ENCODE measurements at regions not wholly inside any gene's neighbourhood (a gene's known extent, or its start where the extent isn't known, plus 50 kb on each side); places are given as distances from the start of the nearest gene placed in this dataset.
"Not testable (repeated sequence)": the region's sequence is repeated elsewhere in the genome, so short reads cannot be mapped to it uniquely, and the experiment has no call there.

DNA sequence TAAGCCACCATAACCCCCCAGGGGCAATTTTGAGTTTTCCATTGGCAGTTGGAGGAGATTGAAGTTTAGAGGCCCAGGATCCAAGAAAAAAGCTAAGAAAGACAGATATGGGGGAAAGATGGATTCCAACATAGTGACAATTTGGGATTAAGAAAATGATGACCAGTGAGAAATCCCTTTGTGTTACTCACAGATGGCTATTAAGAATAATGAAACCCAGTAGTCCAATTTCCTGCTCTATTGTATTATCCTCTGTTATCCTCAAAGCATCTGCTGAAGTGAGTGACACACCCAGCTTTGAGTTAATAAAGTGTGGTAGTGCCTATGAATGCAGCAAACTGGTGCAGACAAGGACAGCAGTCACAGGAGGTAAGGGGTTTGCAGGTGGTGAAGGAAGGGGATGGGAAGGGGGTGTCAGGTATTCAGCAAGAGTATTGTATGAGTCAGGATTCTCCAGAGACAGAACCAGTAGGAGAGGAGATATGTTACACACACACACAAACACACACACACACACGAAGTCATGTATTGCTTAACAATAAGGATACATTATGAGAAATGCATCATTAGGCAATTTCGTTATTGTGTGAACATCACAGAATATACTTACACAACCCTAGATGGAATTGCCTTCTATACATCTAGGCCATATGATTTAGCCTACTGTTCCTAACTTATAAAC lies 112.4 kb upstream of the VANGL1 start:
- H3K4me3 ChIP-seq (ENCODE audit: low read depth, low read length): no peak overlapping the region
- TF ChIP-seq, protein P1, sequence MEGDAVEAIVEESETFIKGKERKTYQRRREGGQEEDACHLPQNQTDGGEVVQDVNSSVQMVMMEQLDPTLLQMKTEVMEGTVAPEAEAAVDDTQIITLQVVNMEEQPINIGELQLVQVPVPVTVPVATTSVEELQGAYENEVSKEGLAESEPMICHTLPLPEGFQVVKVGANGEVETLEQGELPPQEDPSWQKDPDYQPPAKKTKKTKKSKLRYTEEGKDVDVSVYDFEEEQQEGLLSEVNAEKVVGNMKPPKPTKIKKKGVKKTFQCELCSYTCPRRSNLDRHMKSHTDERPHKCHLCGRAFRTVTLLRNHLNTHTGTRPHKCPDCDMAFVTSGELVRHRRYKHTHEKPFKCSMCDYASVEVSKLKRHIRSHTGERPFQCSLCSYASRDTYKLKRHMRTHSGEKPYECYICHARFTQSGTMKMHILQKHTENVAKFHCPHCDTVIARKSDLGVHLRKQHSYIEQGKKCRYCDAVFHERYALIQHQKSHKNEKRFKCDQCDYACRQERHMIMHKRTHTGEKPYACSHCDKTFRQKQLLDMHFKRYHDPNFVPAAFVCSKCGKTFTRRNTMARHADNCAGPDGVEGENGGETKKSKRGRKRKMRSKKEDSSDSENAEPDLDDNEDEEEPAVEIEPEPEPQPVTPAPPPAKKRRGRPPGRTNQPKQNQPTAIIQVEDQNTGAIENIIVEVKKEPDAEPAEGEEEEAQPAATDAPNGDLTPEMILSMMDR (conservative IDR thresholded peaks at IDR 0.05; ENCODE audit: low read depth, low read length): no peak
- no peak for DNase-seq (ENCODE audit: low read depth)

GRCh38 chr1:115528336-115528735 lies 113.4 kb upstream of the VANGL1 start:
- DNase-seq (ENCODE audit: low read depth): not testable (repeated sequence)

DNA sequence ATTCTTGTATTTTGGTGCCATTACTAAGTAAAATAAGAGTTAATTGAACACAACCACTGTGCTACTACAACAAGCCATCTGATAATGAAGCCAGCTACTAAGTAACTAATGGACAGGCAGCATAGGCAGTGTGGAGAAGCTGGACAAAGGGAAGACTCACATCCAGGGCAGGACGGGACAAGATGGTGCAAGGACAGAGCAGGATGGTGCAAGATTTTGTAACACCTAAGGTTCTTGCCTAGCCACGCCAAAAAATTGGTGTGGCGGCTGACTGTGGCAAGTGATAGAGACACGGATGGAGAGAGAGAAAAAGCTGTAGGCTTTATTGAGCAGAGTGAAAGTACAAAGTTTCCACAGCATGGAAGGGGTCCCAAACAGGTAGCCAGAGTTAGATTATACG lies 114.0 kb upstream of the VANGL1 start:
- H3K4me3 ChIP-seq (ENCODE audit: low read depth, low read length): no peak overlapping the region
- no peak for DNase-seq (ENCODE audit: low read depth)
- TF ChIP-seq, protein P1 (conservative IDR thresholded peaks at IDR 0.05; ENCODE audit: low read depth, low read length): no peak

More at GRCh38 chr1:115528336-115528735, 113.4 kb upstream of the VANGL1 start:
- not testable (repeated sequence) for H3K4me3 ChIP-seq (ENCODE audit: low read depth, low read length)

- no peak for DNase-seq (ENCODE audit: low read depth)
- TF ChIP-seq, protein P1 (conservative IDR thresholded peaks at IDR 0.05; ENCODE audit: low read depth, low read length): no peak
These were observed 114.9 kb upstream of the VANGL1 start for GRCh38 chr1:115526900-115527299.

DNA sequence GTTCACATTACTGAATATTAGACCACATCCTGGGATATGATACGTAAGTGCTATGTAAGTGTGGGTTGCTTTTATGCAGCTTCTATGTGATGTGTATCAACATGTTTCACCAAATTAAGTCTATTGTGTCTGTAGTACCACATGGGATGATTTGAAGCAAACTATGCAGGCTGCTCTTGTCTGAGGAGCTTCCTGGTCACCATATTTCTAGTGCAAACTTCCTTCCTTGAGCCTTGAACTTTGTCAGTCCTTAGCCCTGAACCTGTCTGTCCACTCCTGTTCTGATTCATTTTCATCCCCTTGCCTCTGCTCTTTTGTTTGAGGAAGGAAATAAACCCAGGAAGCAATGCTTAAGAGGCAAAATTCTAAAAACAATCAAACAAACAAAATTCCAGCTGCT lies 117.5 kb upstream of the VANGL1 start:
- H3K4me3 ChIP-seq (ENCODE audit: low read depth, low read length): no peak overlapping the region
- no peak for DNase-seq (ENCODE audit: low read depth)
- TF ChIP-seq, protein P1 (conservative IDR thresholded peaks at IDR 0.05; ENCODE audit: low read depth, low read length): no peak

More at GRCh38 chr1:115526900-115527299, 114.9 kb upstream of the VANGL1 start:
- H3K4me3 ChIP-seq (ENCODE audit: low read depth, low read length): no peak overlapping the region

DNA sequence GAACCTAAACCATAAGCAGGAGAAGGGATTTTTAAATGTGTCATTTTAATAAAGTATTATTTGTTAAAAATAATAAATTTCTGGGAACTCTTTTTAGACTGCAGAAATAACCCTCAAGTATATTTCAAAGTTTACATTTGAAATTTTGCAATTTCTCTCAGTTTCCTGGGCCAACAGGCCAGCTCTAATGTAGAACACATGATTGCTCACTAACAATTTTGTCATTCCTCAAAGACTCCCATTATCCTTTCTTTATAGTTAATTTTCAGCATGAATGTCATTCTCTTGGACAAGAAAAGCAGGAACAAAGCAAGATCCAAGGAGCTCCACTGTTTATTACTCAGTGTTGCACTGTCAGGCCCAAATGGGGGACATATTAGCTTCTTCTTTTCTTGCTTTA lies 119.4 kb upstream of the VANGL1 start:
- DNase-seq (ENCODE audit: low read depth): no peak
- no peak overlapping the region for H3K4me3 ChIP-seq (ENCODE audit: low read depth, low read length)
- TF ChIP-seq, protein P1 (conservative IDR thresholded peaks at IDR 0.05; ENCODE audit: low read depth, low read length): no peak

DNA sequence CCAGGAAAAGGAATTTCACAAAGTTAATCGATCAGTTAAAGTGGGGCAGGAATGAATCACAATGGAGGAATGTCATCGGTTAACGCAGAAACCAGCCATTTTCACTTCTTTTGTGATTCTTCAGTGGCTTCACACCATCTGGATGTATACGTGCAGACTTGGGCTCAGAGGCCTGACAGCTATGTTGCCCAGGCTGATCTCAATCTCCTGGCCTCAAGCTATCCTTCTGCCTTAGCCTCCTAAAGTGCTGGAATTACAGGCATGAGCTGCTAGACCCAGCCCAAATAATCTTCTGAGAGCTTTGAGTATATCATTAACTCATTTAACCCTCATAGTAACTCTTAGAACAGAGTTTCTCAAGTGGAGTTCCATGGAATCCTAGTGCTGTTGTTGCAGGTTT lies 126.5 kb upstream of the VANGL1 start:
- no peak overlapping the region for H3K4me3 ChIP-seq (ENCODE audit: low read depth, low read length)
- DNase-seq (ENCODE audit: low read depth): no peak
- TF ChIP-seq, protein P1 (conservative IDR thresholded peaks at IDR 0.05; ENCODE audit: low read depth, low read length): no peak

DNA sequence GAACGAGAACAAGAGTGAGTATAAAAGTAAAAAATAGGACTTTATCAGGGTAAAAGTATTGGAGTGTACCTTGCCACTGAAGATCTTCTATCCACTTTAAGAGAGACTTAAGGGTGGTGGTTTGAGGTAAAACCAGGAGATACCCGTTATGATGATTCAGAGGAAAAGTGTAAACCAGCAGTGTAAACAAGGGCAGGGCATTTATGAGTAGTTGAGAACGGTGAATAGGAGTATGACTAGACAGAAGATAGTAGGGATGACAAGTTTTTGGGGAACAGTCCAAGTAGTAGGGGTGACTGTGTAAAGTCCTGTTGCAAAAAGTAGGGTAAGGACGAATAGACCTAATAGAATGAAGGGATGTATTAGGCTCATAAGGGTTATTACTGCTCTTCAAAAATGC lies 131.5 kb upstream of the VANGL1 start:
- H3K4me3 ChIP-seq (ENCODE audit: low read depth, low read length); DNase-seq (ENCODE audit: low read depth): not testable (repeated sequence)

Data from choroid plexus epithelial cell (primary cell).